ENCODE measurements at regions not wholly inside any gene's neighbourhood (a gene's known extent, or its start where the extent isn't known, plus 50 kb on each side); places are given as distances from the start of the nearest gene placed in this dataset.

- Histone ChIP-seq H3K36me3 (no peaks in the 10 kb centered on the region), H3K27me3 (peaks cover 9% of the 10 kb centered on the region), H3K4me3 (ENCODE audit: low read depth in 1 of 2, low read length in 1 of 2) (no peak overlapping the region), H3K27ac (no peak overlapping the region), H3K4me1 (ENCODE audit: control insufficient read depth in 1 of 2, insufficient read depth in 1 of 2, low read depth in 1 of 2, low read length in 1 of 2) (no peaks in the 10 kb centered on the region), H3K9me3 (no peaks in the 10 kb centered on the region)
- no peak for TF ChIP-seq CTCF (IDR thresholded peaks at IDR 0.05)
Measured at GRCh38 chr17:5901731-5902130, 168.4 kb upstream of the WSCD1 start.

- Histone ChIP-seq H3K27ac (no peak overlapping the region), H3K27me3 (peaks cover 5% of the 10 kb centered on the region), H3K36me3 (no peaks in the 10 kb centered on the region), H3K4me3 (ENCODE audit: low read depth in 1 of 2, low read length in 1 of 2) (no peak overlapping the region), H3K9me3 (no peaks in the 10 kb centered on the region), H3K4me1 (ENCODE audit: control insufficient read depth in 1 of 2, insufficient read depth in 1 of 2, low read depth in 1 of 2, low read length in 1 of 2) (no peaks in the 10 kb centered on the region)
- TF ChIP-seq CTCF (IDR thresholded peaks at IDR 0.05) = no peak
Measured at GRCh38 chr17:5902181-5903140, 167.7 kb upstream of the WSCD1 start.

- no peaks in the 10 kb centered on the region for H3K36me3 ChIP-seq
- no peak for TF ChIP-seq CTCF (IDR thresholded peaks at IDR 0.05)
- no peaks in the 10 kb centered on the region for H3K9me3 ChIP-seq
- H3K4me1 ChIP-seq (ENCODE audit: control insufficient read depth in 1 of 2, insufficient read depth in 1 of 2, low read depth in 1 of 2, low read length in 1 of 2) = no peaks in the 10 kb centered on the region
- H3K27ac ChIP-seq = no peak overlapping the region
- no peaks in the 10 kb centered on the region for H3K27me3 ChIP-seq
- H3K4me3 ChIP-seq (ENCODE audit: low read depth in 1 of 2, low read length in 1 of 2) = no peak overlapping the region
Measured at GRCh38 chr17:5911919-5912318, 158.3 kb upstream of the WSCD1 start.

GRCh38 chr17:5913032-5913531 is 157.1 kb upstream of the WSCD1 start:
- TF ChIP-seq CTCF (IDR thresholded peaks at IDR 0.05) = no peak
- H3K4me1 ChIP-seq (ENCODE audit: control insufficient read depth in 1 of 2, insufficient read depth in 1 of 2, low read depth in 1 of 2, low read length in 1 of 2) = no peaks in the 10 kb centered on the region
- no peaks in the 10 kb centered on the region for H3K36me3 ChIP-seq

GRCh38 chr17:5913641-5914040 is 156.5 kb upstream of the WSCD1 start:
- H3K4me3 ChIP-seq (ENCODE audit: low read depth in 1 of 2, low read length in 1 of 2) = no peak overlapping the region
- no peaks in the 10 kb centered on the region for H3K27me3 ChIP-seq
- no peak overlapping the region for H3K27ac ChIP-seq
- no peak for TF ChIP-seq CTCF (IDR thresholded peaks at IDR 0.05)
- H3K9me3 ChIP-seq = no peaks in the 10 kb centered on the region
- no peaks in the 10 kb centered on the region for H3K36me3 ChIP-seq
- H3K4me1 ChIP-seq (ENCODE audit: control insufficient read depth in 1 of 2, insufficient read depth in 1 of 2, low read depth in 1 of 2, low read length in 1 of 2) = no peaks in the 10 kb centered on the region

More at GRCh38 chr17:5913032-5913531, 157.1 kb upstream of the WSCD1 start:
- H3K9me3 ChIP-seq = no peaks in the 10 kb centered on the region
- no peak overlapping the region for H3K4me3 ChIP-seq (ENCODE audit: low read depth in 1 of 2, low read length in 1 of 2)
- no peaks in the 10 kb centered on the region for H3K27me3 ChIP-seq
- no peak overlapping the region for H3K27ac ChIP-seq
